ENCODE measurements at regions not wholly inside any gene's neighbourhood (a gene's known extent, or its start where the extent isn't known, plus 50 kb on each side); places are given as distances from the start of the nearest gene placed in this dataset.

GRCh38 chr4:20591571-20591970 lies 108.7 kb upstream of the PACRGL start:
- TF ChIP-seq CTCF (IDR thresholded peaks at IDR 0.05) (no peak), POLR2A (IDR thresholded peaks at IDR 0.05) (no peak)
